HG02884 (cell line): ENCODE measurements at regions not wholly inside any gene's neighbourhood (a gene's known extent, or its start where the extent isn't known, plus 50 kb on each side); places are given as distances from the start of the nearest gene placed in this dataset.
"Not testable (repeated sequence)": the region's sequence is repeated elsewhere in the genome, so short reads cannot be mapped to it uniquely, and the experiment has no call there.

ENCODE experiments used
- ATAC-seq: cut with Tn5 transposase; IDR thresholded peaks from one replicate; pipeline ENCODE4 v1.9.1; 2021; ENCODE audit warnings: mild to moderate bottlenecking, moderate library complexity; ENCODE audit not compliant: unreplicated experiment

GRCh38 chrX:15127010-15127409, 142.9 kb downstream of the ASB9 start:
- no peak for ATAC-seq

- no peak for ATAC-seq
These were observed 153.0 kb downstream of the ASB9 start for GRCh38 chrX:15116900-15117299.

GRCh38 chrX:15114743-15115566, 154.9 kb downstream of the ASB9 start:
- no peak for ATAC-seq

- ATAC-seq: no peak
These were observed 162.4 kb downstream of the ASB9 start for GRCh38 chrX:15107367-15107988.

- no peak for ATAC-seq
These were observed 171.4 kb downstream of the ASB9 start for GRCh38 chrX:15098505-15098904.

- no peak for ATAC-seq
These were observed 182.1 kb downstream of the ASB9 start for GRCh38 chrX:15087747-15088146.

GRCh38 chrX:15073313-15073712, 196.6 kb downstream of the ASB9 start:
- no peak for ATAC-seq

GRCh38 chrX:15072880-15073279, 197.0 kb downstream of the ASB9 start:
- no peak for ATAC-seq

GRCh38 chrX:15072259-15072658, 197.6 kb downstream of the ASB9 start:
- no peak for ATAC-seq

- ATAC-seq: no peak
These were observed 186.3 kb downstream of the MOSPD2 start for GRCh38 chrX:15059474-15059873.

GRCh38 chrX:15056044-15056443, 182.8 kb downstream of the MOSPD2 start:
- no peak for ATAC-seq

GRCh38 chrX:15055146-15055930, 182.1 kb downstream of the MOSPD2 start:
- no peak for ATAC-seq

GRCh38 chrX:15050395-15050794, 177.2 kb downstream of the MOSPD2 start:
- ATAC-seq: no peak

- no peak for ATAC-seq
These were observed 170.3 kb downstream of the MOSPD2 start for GRCh38 chrX:15043538-15043937.

- no peak for ATAC-seq
These were observed 160.7 kb downstream of the MOSPD2 start for GRCh38 chrX:15033917-15034316.

- ATAC-seq: no peak
These were observed 144.3 kb downstream of the MOSPD2 start for GRCh38 chrX:15017491-15017890.

GRCh38 chrX:15016051-15016450, 142.8 kb downstream of the MOSPD2 start:
- ATAC-seq: no peak

GRCh38 chrX:15014281-15014680, 141.1 kb downstream of the MOSPD2 start:
- ATAC-seq: no peak

- no peak for ATAC-seq
These were observed 140.2 kb downstream of the MOSPD2 start for GRCh38 chrX:15013461-15013860.

GRCh38 chrX:14997271-14997670, 124.0 kb downstream of the MOSPD2 start:
- no peak for ATAC-seq

- not testable (repeated sequence) for ATAC-seq
These were observed 111.2 kb downstream of the MOSPD2 start for GRCh38 chrX:14984425-14984824.
